ENCODE measurements at regions not wholly inside any gene's neighbourhood (a gene's known extent, or its start where the extent isn't known, plus 50 kb on each side); places are given as distances from the start of the nearest gene placed in this dataset.
"Not testable (repeated sequence)": the region's sequence is repeated elsewhere in the genome, so short reads cannot be mapped to it uniquely, and the experiment has no call there.

GRCh38 chr7:55742651-55743453 is 119.7 kb downstream of the SEPTIN14 start:
- TF ChIP-seq CTCF (conservative IDR thresholded peaks at IDR 0.05; ENCODE audit: low read depth in 2 of 2), result 0 out of 4 replicates have a peak, but pooled peaks of 1 of the 2 experiments have one; percentile 6
- TF ChIP-seq REST (IDR thresholded peaks at IDR 0.05; ENCODE audit: unreplicated experiment); EZH2 (IDR thresholded peaks at IDR 0.05; ENCODE audit: low read depth, unreplicated experiment): not testable (repeated sequence)

Data from GM23338 (cell line).